ENCODE measurements at regions not wholly inside any gene's neighbourhood (a gene's known extent, or its start where the extent isn't known, plus 50 kb on each side); places are given as distances from the start of the nearest gene placed in this dataset.

- DNase-seq = no peak
Measured at GRCh38 chr17:69723316-69723715, 308.8 kb downstream of the MAP2K6 start.

- DNase-seq = no peak
Measured at GRCh38 chr17:69723741-69724140, 309.2 kb downstream of the MAP2K6 start.

DNA sequence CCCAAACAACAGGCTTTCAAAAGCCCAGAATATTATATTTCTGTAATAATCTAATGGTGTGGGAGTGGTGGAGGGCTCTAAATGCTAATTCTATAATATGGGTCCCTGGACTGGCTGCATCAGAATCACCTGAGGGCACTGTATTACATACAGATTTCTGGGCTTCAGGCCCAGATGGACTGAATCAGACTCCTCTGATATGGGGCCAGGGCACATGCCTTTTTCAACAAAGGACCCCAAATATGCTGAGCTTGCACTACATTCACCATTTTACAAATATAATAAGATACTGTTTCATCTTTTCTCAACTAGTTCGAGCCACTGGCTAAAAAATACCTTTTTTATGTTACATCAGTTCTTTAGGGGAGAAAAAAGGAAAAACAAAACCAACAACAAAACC, 309.7 kb downstream of the MAP2K6 start:
- no peak for DNase-seq

DNA sequence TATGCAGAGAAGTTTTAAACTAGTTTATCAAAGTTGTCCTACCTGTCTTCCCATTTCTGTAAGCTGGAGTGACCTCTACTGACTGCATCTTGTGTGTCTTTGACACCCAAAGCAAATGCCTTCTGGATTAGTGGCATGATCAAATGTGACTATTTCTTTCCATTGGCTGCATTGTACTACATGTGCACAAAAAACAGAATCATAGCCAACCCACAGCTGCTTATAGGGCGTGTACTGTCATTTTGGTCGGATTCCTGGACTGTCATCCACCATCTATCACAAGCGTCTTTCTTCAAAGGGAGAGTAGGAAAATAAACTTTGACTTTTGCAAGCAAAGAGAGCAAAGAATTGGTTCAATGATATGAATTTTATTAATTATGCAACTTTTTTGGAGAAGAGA, 310.6 kb downstream of the MAP2K6 start:
- no peak for DNase-seq

GRCh38 chr17:69728816-69729215, 314.3 kb downstream of the MAP2K6 start:
- no peak for DNase-seq

- DNase-seq = no peak
Measured at GRCh38 chr17:69729944-69730343, 315.4 kb downstream of the MAP2K6 start.

DNA sequence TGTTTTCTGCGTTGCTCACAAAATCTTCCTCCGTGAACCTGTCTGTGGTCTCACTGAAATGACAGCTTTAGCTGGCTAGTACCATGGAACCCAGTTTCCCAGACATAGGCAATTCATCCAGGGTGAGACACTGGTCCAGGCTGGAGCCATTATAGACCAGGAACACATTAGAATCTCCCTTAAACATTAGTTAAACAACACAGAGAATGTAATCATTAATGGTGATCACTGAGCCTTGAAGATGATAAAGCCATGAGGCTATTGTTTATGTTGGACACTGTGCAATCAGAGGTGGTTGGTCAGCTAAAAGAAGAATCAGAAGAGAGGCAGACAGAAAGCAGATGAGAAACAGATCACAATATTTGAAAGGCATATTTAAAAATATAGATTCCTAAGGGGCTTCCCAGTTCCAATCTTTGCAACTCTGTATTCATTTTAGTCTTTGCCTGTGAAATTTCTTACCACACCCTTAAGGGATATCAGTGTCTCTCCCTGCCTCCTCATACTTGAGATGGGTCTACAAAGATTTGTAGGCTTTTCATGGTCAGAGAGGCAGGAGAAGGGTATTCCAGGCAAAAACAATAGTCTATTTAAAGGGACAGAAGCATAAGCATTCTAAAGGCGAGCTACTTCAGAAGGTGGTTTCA, 317.9 kb downstream of the MAP2K6 start:
- no peak for DNase-seq

DNA sequence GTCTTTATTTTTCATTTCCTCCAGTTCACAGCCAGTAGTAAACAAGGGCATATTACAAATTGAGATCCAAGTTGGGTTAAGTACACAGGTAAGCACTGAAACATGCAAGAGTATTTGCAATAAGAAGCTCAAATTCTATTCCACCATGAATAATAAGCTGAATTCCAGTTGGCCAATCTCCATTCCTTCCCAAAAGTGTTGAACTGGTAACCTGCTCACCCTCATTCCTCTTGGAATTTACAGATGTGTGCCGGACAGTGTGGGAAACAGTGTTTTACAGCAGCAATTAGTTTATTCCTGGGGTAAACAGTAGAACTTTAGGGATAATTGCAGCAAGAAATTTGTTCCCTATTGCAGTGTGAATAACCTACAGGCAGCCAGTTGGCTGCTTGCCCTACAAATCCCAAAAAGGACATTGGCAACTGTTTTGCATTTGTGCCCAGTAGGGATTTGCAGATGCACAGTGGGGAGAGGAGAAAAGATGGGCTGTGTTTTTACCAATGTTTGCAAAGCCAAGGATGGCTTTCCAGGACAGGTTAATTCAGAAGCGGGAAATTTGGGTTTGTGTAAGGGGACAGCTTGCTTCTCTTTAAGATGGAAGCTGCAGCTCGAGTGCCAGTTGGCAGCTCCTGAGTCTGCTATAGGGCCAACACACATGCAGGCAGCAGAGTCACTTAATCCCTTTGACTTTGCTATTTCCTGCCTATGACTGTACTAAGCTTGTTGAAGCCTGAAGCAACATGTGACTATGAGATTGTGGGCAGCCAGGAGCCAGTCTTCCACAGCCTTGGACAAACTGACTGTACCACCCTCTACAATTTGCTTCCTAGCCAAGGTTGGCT, 318.9 kb downstream of the MAP2K6 start:
- no peak for DNase-seq

DNA sequence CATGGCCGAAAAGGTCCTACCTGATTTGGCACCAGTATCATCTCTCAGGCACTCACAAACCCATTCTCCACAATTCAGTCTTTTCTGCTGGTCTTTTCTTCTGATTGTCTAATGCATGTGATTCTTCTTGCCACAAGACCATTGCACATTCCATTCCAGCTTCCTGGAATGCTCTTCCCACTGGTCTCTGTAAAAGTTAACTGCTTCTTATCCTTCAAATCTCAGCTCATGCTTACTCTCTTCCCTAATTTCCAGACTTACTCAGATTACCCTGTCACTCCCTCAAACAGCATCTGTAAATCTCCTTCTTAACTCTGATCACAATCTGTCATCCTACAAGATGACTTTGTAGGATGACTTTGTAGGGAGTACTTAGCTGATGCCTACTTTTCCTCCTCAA, 320.2 kb downstream of the MAP2K6 start:
- no peak for DNase-seq

- no peak for DNase-seq
Measured at GRCh38 chr17:69735285-69735684, 320.8 kb downstream of the MAP2K6 start.

- no peak for DNase-seq
Measured at GRCh38 chr17:69743091-69743490, 328.6 kb downstream of the MAP2K6 start.

DNA sequence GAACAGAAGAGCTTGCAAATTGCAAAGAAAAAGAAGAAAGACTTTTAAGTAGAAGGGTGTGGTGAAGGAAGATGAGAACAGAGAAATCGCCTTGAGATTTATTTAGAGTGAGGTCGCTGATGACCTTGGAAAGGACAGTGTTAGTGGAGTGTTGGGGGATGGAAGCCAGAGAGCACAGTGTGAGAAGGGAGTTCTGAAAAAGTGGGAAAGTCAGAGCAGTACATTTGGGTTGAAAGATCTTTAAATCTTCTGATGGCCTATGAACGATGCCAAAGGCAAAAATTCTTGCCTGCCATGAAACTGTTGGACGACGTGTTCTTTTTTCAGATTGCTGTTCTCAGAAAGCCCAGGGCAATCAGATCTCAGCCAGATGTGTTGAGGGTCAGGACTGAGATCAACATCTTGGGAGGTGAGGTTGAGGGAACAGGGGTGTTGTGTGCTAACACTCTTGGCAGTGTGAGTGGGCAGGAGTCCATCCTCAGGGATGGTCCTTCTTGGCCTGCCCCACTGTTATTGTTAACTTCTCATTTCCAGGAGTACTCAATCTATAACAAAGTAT, 330.1 kb downstream of the MAP2K6 start:
- DNase-seq = no peak

DNA sequence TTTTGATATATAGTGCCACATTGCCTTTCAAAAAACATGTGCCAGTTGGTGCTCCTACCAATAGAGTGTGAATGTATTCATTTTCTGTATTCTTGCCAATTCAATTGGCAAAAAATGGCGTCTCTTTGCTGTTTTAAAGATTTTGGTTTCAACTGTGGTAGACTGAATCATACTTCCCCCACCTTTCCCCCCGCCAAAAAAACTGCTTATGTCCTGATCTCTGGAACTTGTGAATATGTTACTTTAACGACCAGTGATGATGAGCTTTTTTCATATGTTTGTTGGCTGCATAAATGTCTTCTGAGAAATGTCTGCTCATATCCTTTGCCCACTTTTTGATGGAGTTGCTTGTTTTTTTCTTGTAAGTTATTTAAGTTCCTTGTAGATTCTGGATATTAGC, 325.1 kb upstream of the KCNJ16 start:
- DNase-seq = no peak

- DNase-seq = no peak
Measured at GRCh38 chr17:69757688-69758430, 317.2 kb upstream of the KCNJ16 start.

- no peak for DNase-seq
Measured at GRCh38 chr17:69760562-69760961, 314.5 kb upstream of the KCNJ16 start.

GRCh38 chr17:69761011-69761410, 314.0 kb upstream of the KCNJ16 start:
- DNase-seq = no peak

- no peak for DNase-seq
Measured at GRCh38 chr17:69761767-69762321, 313.2 kb upstream of the KCNJ16 start.

GRCh38 chr17:69762359-69762758, 312.7 kb upstream of the KCNJ16 start:
- DNase-seq = no peak

DNA sequence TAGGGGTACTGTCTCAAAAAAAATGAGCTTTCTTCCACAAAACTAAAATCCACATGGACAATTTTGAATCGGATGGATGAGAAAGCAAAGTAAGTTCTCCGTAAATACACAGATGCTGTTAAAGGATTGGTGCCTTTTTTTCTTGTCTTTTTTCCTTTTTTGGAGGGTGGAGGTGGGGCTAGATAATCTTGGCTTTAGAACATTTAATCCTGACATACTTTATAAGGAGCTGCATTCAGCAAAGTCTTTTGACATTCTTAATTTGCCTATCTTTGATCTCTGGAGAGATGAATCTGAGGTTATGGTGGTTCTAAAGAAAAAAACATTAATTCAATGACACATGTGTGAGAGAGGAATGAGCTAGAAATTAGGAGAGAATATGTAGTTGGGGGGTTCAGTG, 312.3 kb upstream of the KCNJ16 start:
- DNase-seq = no peak

DNA sequence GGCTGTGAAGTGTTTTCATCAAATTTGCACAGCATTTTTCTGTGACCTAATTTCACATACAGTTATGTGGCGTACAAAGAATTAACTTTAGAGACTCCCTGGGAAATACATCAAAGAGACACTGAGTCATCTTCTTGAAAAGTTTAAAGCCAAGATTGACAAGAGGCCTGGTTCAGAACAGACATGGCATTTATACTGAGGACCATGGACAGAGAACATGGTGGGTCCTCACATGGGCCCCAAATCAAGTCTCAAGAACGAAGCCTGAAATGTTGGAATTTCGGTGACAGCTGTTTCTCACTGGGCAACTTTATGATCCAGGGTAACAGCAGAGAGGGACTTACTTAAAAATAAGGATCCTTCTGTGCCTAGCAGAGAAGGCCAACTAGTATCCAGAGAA, 311.5 kb upstream of the KCNJ16 start:
- DNase-seq = no peak

DNA sequence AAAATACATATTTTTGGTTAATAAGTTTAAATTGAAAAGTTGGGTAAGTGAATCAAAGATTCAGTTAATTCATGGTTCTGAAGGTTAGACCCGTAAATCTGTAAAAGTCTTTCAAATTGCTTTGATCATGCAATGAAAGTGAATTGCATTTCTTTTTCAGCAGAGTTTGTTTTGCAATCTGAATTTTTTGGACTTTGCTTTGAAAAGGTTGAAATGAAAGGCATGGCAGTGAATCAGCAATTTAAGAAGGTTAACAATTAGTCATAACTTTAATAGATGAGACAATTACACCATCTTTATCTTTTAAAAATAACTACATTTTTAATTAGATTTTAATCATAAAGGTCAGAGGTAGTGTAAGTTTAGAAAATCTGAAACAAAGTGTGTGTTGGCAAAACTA, 310.9 kb upstream of the KCNJ16 start:
- DNase-seq = no peak

DNA sequence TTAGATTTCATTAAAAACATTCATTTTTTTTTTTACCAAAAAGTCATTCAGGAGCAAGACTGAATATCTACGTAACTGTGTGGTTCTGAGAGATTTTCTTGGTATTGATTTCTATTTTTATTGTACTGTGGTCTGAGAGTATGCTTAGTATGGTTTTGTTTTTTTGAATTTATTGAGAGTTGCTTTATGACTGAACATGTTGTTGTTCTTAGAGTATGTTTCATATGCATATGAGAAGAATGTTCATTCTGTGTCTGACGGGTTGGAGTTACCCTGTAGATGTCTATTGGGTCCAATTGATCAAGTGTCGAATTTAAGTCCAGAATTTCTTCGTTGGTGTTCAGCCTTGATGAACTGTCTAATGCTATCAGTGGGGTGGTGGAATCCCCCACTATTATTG, 306.0 kb upstream of the KCNJ16 start:
- no peak for DNase-seq

GRCh38 chr17:69773081-69773480, 301.9 kb upstream of the KCNJ16 start:
- DNase-seq = no peak

Measured in CD4-positive, alpha-beta T cell treated with Interleukin-1 beta for 1 hour (primary cell).